ENCODE measurements at regions not wholly inside any gene's neighbourhood (a gene's known extent, or its start where the extent isn't known, plus 50 kb on each side); places are given as distances from the start of the nearest gene placed in this dataset.

DNA sequence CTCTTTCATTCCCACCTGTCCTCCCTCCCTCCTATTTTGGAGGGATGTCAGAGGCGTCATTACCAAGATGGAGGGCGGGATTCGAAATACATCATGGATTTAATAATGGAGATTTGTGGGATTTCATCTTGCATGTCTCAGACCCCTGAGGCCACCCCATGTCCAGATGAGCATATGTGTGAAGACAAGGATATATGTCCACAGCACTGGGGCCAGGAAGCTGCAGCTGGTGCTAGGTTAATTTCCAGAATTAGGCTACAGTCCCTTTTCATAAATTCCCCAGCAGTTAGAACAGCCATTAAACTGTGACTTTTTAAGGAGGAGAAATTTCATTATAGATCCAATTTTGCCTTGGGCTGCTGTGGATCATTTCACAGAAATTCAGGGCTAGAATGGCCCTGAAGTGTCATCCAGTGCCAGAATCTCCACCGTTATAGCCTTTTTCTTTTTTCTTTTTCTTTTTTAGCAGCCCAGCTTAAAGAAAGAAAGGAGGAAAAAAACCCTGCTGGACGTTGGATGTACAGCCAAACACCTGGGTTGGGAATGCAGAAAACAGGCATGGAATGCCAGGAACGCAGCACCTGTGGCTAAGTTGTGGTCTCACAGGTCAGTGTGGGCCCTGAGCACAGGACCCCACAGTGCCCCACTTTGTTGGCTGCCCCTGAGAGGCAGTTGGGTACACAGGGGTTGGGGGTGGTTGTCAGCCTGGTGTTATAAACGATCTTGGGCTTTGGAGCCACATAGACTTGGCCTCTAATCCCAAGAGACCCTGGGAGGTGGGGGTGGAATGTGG lies 50.2 kb upstream of the CXCL14 start:
- DNase-seq (ENCODE audit: low read depth, low spot score) = no peak
